ENCODE measurements at regions not wholly inside any gene's neighbourhood (a gene's known extent, or its start where the extent isn't known, plus 50 kb on each side); places are given as distances from the start of the nearest gene placed in this dataset.

DNA sequence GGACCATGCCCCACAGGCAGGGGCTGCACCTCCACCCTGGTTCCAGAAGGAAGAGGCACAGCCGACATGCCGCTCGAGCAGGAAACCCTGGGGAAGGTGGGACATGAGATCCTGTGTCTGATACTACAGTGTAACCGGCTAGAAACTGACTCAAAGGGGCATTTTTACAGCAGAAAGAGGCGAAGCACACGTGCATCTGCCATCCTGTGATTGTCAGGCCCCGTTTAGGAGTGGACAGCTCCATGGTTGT is 62.7 kb downstream of the SIK1 start:
- no peak for DNase-seq

GRCh38 chr21:43363506-43364260 is 63.2 kb downstream of the SIK1 start:
- DNase-seq = no peak

DNA sequence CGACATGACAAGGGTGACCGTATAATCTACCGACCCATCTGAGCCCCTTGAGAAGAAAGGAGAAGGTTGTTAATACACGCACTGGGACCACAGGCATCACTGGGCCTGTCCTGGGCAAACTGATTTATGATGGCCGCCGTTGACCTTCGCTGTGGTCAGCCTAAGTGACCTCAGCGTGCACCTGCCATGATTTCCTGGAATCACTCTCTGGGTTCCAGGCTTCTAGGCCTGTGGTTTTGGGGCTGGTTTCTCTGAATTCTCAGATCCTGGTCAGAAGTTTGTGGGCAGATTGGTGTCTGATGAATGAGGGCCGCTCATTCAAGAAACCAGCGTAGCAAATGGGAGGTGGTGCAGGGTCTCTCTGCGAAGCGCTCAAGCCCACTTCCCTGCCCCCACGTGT is 64.0 kb downstream of the SIK1 start:
- no peak for DNase-seq

- no peak for DNase-seq
Measured at GRCh38 chr21:43362321-43362791, 64.6 kb downstream of the SIK1 start.

GRCh38 chr21:43361493-43362296 is 65.2 kb downstream of the SIK1 start:
- DNase-seq = no peak

- peak; percentile 52 for DNase-seq
Measured at GRCh38 chr21:43361127-43361492, 65.8 kb downstream of the SIK1 start.

GRCh38 chr21:43360441-43361126 is 66.3 kb downstream of the SIK1 start:
- DNase-seq = no peak

GRCh38 chr21:43358940-43359822 is 67.8 kb downstream of the SIK1 start:
- DNase-seq = no peak

DNA sequence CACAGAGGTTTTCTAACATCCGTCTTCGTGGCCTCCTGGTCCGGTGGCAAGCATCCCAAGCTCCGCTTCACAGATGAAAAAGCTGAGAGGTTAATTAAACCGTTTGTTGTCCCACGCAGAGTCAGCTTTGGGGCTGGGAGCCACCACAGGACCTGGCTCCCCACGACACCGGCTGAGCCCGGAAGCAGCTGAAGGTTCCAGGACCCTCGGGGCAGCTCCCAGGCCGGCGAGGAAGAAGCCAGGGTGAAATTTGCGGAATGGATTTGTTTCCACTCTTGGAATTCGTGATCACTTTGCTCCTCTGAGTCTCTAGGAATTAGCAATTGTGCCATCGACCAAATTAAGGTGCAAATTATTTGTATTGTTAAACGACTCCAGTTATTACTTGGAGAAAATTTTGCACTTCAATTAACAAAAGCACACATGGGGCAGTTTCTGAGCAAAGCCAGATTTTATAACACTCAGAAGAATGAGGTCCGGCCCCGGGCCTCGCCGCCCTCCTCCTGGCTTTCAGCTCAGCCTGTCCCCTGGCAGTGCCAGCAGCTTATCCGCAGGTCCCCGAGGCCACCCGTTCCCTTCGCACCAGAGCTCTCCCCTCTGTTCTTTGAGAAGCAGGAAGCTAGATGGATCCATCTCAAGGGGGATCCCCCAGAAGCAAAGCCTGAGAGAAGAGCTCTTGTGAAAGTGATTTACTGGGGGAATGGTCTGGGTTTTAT is 69.1 kb downstream of the SIK1 start:
- DNase-seq = no peak

DNA sequence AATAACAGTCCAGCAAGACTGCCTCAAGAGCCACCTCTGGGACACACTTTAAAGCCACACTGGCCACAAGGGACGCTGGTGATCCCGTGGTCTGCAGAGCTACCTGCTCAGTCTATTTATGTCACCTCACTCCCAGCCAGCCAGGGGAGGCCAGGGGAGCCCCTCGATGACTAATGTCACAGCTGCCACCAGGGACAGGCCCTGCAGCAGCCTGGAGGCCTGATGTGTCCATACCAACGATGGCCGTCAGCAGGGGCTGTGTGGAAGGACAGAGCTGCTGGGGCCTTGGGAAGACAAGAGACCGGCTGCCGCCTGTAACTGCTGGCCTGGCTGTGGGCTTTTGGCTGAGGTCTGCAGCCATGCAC is 71.0 kb downstream of the SIK1 start:
- peak; percentile 24 for DNase-seq

GRCh38 chr21:43355266-43355924 is 71.5 kb downstream of the SIK1 start:
- no peak for DNase-seq

DNA sequence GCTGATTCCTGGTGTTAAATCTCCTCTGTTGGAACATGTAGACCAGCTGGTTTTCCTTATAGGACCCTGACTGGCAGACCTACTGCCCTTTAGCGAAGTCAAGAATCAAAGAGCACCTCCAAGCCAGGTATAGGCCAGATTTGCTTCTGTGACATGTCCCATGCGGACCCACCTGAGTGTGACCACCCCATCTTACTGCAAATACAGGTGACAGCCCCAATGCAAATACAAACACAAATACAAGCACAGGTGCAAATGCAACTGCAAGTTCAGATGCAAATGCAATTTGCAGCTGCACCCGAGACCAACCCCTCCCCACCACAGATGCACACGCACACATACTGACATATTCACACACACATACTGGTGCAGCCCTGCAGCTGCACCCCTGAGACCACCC is 72.3 kb downstream of the SIK1 start:
- DNase-seq = no peak

- DNase-seq = peak; percentile 17
Measured at GRCh38 chr21:43354026-43354420, 72.9 kb downstream of the SIK1 start.

DNA sequence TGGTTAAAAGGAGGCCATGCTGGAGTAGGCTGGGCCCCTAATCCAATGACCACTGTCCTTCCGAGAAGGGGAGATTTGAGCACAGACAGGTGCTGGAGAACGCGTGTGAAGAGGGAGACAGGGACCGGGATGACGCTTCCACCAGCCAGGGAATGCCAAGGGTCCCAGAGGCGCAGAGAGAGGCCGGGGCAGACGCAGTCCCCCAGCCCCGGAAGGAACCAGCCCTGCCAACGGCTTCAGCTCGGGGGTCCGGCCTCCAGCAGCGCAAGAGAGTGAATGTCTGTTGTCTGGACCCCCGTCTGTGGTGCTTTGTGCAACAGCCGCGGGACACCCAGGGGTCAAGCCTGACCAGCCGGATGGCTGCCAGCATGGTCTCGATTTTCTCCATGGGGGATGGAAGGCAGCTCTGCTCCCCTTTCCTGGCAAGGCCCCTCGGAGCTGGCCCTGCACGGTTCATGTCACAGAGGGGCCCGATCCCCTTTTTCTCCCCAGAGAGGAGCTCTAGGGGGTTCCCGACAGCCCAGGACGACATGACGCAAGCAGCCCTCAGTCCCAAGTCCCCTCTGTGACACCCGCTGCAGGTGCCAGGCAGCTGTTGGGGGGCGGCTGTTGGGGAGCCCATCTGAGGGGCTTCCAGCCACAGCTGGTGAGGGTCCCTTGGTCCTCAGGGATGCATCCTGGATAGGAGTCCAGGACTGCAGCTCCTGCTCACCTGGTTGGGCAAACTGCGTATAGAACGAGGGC is 73.5 kb downstream of the SIK1 start:
- no peak for DNase-seq

DNA sequence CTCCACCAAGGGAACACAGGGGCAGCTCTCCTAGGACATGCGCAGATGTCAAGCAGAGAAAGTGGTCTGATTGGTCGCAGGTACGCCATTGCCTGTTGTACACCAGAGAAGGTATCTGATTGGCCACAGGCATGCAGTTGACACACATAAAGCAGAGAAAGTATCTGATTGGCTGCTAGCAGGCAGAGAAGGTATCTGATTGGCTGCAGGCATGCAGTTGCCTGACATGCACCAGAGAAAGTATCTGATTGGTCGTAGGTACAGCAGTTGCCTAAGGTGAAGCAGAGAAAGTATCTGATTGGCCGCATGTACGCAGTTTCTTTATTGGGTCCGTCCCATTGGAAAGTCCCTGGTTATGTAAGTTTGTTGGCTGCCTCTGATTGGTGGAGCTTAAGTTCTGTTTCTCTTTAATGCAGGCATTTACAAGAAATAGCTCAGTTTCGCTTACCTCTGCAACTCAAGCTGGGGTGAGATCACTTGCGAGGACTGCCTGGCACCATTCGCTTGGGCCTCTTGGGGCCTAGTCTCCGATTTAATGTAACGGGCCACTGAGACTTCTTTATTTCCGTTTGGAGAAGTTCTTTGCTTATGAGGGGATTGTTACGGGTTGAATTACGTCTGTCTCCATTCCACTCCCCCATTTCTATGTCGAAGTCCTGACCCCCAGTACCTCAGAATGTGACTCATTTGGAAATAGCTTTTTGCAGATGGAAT is 74.2 kb downstream of the SIK1 start:
- DNase-seq = peak; percentile 17

GRCh38 chr21:43352154-43352537 is 74.8 kb downstream of the SIK1 start:
- no peak for DNase-seq

GRCh38 chr21:43351501-43352153 is 75.3 kb downstream of the SIK1 start:
- DNase-seq = no peak

DNA sequence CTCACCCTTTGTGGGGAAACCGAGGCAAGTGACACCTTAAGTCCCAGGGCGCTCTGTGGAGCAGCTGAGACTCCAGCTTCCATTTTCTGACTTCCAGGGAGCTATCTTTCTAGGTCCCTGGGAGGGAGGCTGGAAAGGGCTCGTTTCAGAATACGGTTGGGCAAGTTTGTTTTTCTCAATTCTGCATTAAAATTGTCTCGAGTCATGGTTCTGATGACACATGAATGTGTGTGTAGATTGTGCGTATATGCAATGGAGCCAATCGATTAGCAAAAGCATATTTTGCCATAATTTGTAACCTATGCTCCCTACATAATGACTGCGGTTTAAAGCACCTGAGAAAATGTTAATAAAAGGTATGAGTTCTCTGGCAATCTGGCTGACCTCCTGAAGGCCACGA is 77.3 kb downstream of the SIK1 start:
- no peak for DNase-seq

GRCh38 chr21:43348801-43349261 is 78.1 kb downstream of the SIK1 start:
- DNase-seq = no peak

Measured in DMS53 (cell line).